ENCODE measurements at regions not wholly inside any gene's neighbourhood (a gene's known extent, or its start where the extent isn't known, plus 50 kb on each side); places are given as distances from the start of the nearest gene placed in this dataset.
"Not testable (repeated sequence)": the region's sequence is repeated elsewhere in the genome, so short reads cannot be mapped to it uniquely, and the experiment has no call there.

GRCh38 chr6:26956601-26957184, 290.8 kb upstream of the PRSS16 start:
- in situ Hi-C loops (cut with MboI; ENCODE audit: low pct_unique_long_range_greater_than_20kb, low sequenced_read_pairs, unreplicated experiment); DNase-seq (ENCODE audit: low spot score): not testable (repeated sequence)
- peak; percentile 64 for TF ChIP-seq CTCF (IDR thresholded peaks at IDR 0.05; ENCODE audit: extremely low read depth, insufficient read depth, missing control alignments)

GRCh38 chr6:26957399-26958127, 289.9 kb upstream of the PRSS16 start:
- DNase-seq (ENCODE audit: low spot score); in situ Hi-C loops (cut with MboI; ENCODE audit: low pct_unique_long_range_greater_than_20kb, low sequenced_read_pairs, unreplicated experiment): not testable (repeated sequence)

- DNase-seq (ENCODE audit: low spot score); in situ Hi-C loops (cut with MboI; ENCODE audit: low pct_unique_long_range_greater_than_20kb, low sequenced_read_pairs, unreplicated experiment): not testable (repeated sequence)
These were observed 286.3 kb upstream of the PRSS16 start for GRCh38 chr6:26961236-26961635.

- in situ Hi-C loops (cut with MboI; ENCODE audit: low pct_unique_long_range_greater_than_20kb, low sequenced_read_pairs, unreplicated experiment) = no loop called here
- TF ChIP-seq CTCF (IDR thresholded peaks at IDR 0.05; ENCODE audit: extremely low read depth, insufficient read depth, missing control alignments) = no peak
- DNase-seq (ENCODE audit: low spot score) = no peak
These were observed 245.1 kb upstream of the PRSS16 start for GRCh38 chr6:27002447-27002846.

- in situ Hi-C loops (cut with MboI; ENCODE audit: low pct_unique_long_range_greater_than_20kb, low sequenced_read_pairs, unreplicated experiment) = no loop called here
- no peak for DNase-seq (ENCODE audit: low spot score)
- no peak for TF ChIP-seq CTCF (IDR thresholded peaks at IDR 0.05; ENCODE audit: extremely low read depth, insufficient read depth, missing control alignments)
These were observed 240.5 kb upstream of the PRSS16 start for GRCh38 chr6:27007020-27007419.

- in situ Hi-C loops (cut with MboI; ENCODE audit: low pct_unique_long_range_greater_than_20kb, low sequenced_read_pairs, unreplicated experiment); DNase-seq (ENCODE audit: low spot score): not testable (repeated sequence)
These were observed 238.9 kb upstream of the PRSS16 start for GRCh38 chr6:27008613-27009012.

GRCh38 chr6:27014053-27014452, 233.4 kb upstream of the PRSS16 start:
- DNase-seq (ENCODE audit: low spot score); in situ Hi-C loops (cut with MboI; ENCODE audit: low pct_unique_long_range_greater_than_20kb, low sequenced_read_pairs, unreplicated experiment): not testable (repeated sequence)

- no peak for TF ChIP-seq CTCF (IDR thresholded peaks at IDR 0.05; ENCODE audit: extremely low read depth, insufficient read depth, missing control alignments)
- in situ Hi-C loops (cut with MboI; ENCODE audit: low pct_unique_long_range_greater_than_20kb, low sequenced_read_pairs, unreplicated experiment) = no loop called here
- DNase-seq (ENCODE audit: low spot score) = no peak
These were observed 230.8 kb upstream of the PRSS16 start for GRCh38 chr6:27016689-27017088.

GRCh38 chr6:27018401-27018800, 229.1 kb upstream of the PRSS16 start:
- in situ Hi-C loops (cut with MboI; ENCODE audit: low pct_unique_long_range_greater_than_20kb, low sequenced_read_pairs, unreplicated experiment); DNase-seq (ENCODE audit: low spot score): not testable (repeated sequence)
